Erythroblast (primary cell): ENCODE measurements at regions not wholly inside any gene's neighbourhood (a gene's known extent, or its start where the extent isn't known, plus 50 kb on each side); places are given as distances from the start of the nearest gene placed in this dataset.

Experiments
- GATA1 ChIP-seq: IDR thresholded peaks from 2 replicates; pipeline ENCODE4 v1.6.1; 2011; ENCODE audit warnings: low read depth, mild to moderate bottlenecking, control low read depth, low read length, moderate library complexity
- POLR2A ChIP-seq: IDR thresholded peaks from 2 replicates; pipeline ENCODE4 v1.6.1; 2011; ENCODE audit warnings: mild to moderate bottlenecking, low read length

DNA sequence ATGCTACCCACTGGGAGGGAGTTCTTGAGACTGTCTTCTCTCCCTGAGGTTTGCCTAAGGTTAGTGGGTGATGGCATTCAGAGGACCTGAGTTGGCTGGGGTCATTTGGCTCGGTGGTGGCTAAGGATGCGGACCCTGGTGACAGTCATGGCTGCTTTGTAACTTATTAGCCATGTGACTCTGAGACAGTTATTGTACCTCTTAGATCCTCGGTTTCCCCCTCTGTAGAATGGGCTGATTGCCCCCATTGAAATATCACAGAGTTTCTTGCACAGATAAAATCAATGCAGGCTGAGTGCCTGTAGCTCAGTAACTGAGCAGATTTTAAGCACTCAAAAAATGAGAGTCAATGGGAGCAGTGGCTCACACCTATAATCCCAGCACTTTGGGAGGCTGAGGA is 96.7 kb upstream of the MED13L start:
- TF ChIP-seq POLR2A (no peak), GATA1 (no peak)
